DOHH2 (cell line): ENCODE measurements at regions not wholly inside any gene's neighbourhood (a gene's known extent, or its start where the extent isn't known, plus 50 kb on each side); places are given as distances from the start of the nearest gene placed in this dataset.

Experiments
- H3F3A ChIP-seq: fragments of 200-600 bp; sonication (generic), shearing (Covaris generic); 2 replicates; pipeline ENCODE4 v1.6.0; 2016; ENCODE audit warnings: antibody characterized with exemption, mild to moderate bottlenecking; ENCODE audit not compliant: control insufficient read depth, insufficient read depth
- H3K27ac ChIP-seq: fragments of 200-600 bp; sonication (generic); 2 replicates; pipeline ENCODE4 v1.5.1; 2014; ENCODE audit warnings: low read depth, mild to moderate bottlenecking, low read length, moderate library complexity
- H3K27me3 ChIP-seq: fragments of 200-600 bp; sonication (generic); 2 replicates; pipeline ENCODE4 v1.6.1; 2014; ENCODE audit warnings: mild to moderate bottlenecking, low read length, mixed read lengths; ENCODE audit not compliant: control insufficient read depth
- H3K36me3 ChIP-seq: fragments of 200-600 bp; sonication (generic); 2 replicates; pipeline ENCODE4 v1.6.1; 2014; ENCODE audit warnings: mild to moderate bottlenecking, low read length, moderate library complexity, mixed read lengths; ENCODE audit not compliant: control insufficient read depth
- H3K4me1 ChIP-seq: fragments of 200-600 bp; sonication (generic); 2 replicates; pipeline ENCODE4 v1.6.1; 2014; ENCODE audit warnings: mild to moderate bottlenecking, low read length, mixed read lengths; ENCODE audit not compliant: control insufficient read depth
- H3K4me2 ChIP-seq: fragments of 200-600 bp; sonication (generic); 2 replicates; pipeline ENCODE4 v1.6.0; 2014; ENCODE audit warnings: mild to moderate bottlenecking, low read length, moderate library complexity
- H3K4me3 ChIP-seq: fragments of 200-600 bp; sonication (generic); 2 replicates; pipeline ENCODE4 v1.5.1; 2014; ENCODE audit warnings: mild to moderate bottlenecking, low read length, mixed read lengths
- H3K79me2 ChIP-seq: fragments of 200-600 bp; sonication (generic); 2 replicates; pipeline ENCODE4 v1.6.1; 2014; ENCODE audit warnings: mild to moderate bottlenecking, low read length, mixed read lengths; ENCODE audit not compliant: control insufficient read depth
- H3K9me2 ChIP-seq: fragments of 200-600 bp; sonication (generic); replicated peaks from 2 replicates; pipeline ENCODE4 v1.6.1; 2014; ENCODE audit warnings: mild to moderate bottlenecking, low read length, mixed read lengths; ENCODE audit not compliant: control insufficient read depth
- H3K9me3 ChIP-seq: fragments of 200-600 bp; sonication (generic); 2 replicates; pipeline ENCODE4 v1.6.1; 2014; ENCODE audit warnings: antibody characterized with exemption, low read length, mixed read lengths; ENCODE audit not compliant: control insufficient read depth, insufficient read depth
- H4K20me1 ChIP-seq: fragments of 200-600 bp; sonication (generic); 2 replicates; pipeline ENCODE4 v1.6.0; 2014; ENCODE audit warnings: low read depth, mild to moderate bottlenecking, antibody characterized with exemption, low read length, moderate library complexity; ENCODE audit not compliant: control insufficient read depth, insufficient read depth
- EZH2phosphoT487 ChIP-seq: fragments of 200-600 bp; sonication (generic); IDR thresholded peaks from 2 replicates; pipeline ENCODE4 v1.6.1; 2017; ENCODE audit warnings: borderline replicate concordance, mild to moderate bottlenecking, antibody characterized with exemption, low read length, moderate library complexity, mixed read lengths
- TF ChIP-seq, protein P1 (sequence below): fragments of 200-600 bp; sonication (generic); IDR thresholded peaks from one replicate; pipeline ENCODE4 v1.5.1; 2014; ENCODE audit warnings: antibody characterized with exemption, mild to moderate bottlenecking, low read depth, low read length; ENCODE audit not compliant: poor library complexity, severe bottlenecking

- no peaks in the 10 kb centered on the region for H4K20me1 ChIP-seq
- H3K9me3 ChIP-seq: no peaks in the 10 kb centered on the region
- no peak overlapping the region for H3K4me2 ChIP-seq
- TF ChIP-seq, protein P1, sequence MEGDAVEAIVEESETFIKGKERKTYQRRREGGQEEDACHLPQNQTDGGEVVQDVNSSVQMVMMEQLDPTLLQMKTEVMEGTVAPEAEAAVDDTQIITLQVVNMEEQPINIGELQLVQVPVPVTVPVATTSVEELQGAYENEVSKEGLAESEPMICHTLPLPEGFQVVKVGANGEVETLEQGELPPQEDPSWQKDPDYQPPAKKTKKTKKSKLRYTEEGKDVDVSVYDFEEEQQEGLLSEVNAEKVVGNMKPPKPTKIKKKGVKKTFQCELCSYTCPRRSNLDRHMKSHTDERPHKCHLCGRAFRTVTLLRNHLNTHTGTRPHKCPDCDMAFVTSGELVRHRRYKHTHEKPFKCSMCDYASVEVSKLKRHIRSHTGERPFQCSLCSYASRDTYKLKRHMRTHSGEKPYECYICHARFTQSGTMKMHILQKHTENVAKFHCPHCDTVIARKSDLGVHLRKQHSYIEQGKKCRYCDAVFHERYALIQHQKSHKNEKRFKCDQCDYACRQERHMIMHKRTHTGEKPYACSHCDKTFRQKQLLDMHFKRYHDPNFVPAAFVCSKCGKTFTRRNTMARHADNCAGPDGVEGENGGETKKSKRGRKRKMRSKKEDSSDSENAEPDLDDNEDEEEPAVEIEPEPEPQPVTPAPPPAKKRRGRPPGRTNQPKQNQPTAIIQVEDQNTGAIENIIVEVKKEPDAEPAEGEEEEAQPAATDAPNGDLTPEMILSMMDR: peak; percentile 13
- no peak for TF ChIP-seq EZH2phosphoT487
- H3K79me2 ChIP-seq: no peaks in the 10 kb centered on the region
- H3K27ac ChIP-seq: no peak overlapping the region
- H3K9me2 ChIP-seq: no peaks in the 10 kb centered on the region
- H3K36me3 ChIP-seq: no peaks in the 10 kb centered on the region
- no peaks in the 10 kb centered on the region for H3K27me3 ChIP-seq
- H3K4me3 ChIP-seq: no peak overlapping the region
- H3K4me1 ChIP-seq: no peaks in the 10 kb centered on the region
- no peaks in the 10 kb centered on the region for H3F3A ChIP-seq
Measured at GRCh38 chr10:2978111-2978510, 89.2 kb upstream of the PFKP start.

DNA sequence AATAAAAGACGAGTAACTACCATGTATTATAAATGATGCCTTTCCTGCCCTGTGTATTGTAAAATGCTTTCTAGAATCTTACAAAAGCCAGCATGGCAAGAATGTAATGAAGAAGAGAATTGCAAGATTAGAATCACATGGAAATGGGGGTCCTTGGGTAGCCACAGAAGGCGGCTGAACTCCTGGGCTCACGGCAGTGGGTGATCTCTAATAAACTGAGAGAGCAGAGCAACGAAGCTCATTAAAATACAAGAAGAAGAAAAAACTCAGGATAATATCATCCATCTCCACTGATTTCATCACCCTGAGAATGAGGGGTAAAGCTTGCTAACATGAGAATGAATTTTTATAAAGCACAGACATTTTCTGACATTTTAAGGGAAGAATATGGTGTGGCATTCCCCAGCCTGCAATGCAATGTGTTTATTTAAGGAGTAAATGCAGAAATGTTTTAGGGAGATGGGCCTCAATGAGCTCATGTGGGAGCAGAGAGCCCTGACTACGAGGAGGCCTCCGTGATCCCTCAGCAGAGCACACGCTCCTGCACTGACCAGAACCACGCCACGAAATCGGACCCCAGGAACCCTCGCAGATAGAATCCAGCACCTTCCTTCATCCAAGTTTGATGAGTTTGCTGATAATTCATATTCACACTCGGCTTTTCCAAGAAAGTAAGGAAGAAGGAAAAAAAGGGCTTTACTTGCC lies 92.7 kb upstream of the PFKP start:
- Histone ChIP-seq H3K9me2 (no peaks in the 10 kb centered on the region), H3K27ac (no peak overlapping the region), H3F3A (no peaks in the 10 kb centered on the region), H4K20me1 (no peaks in the 10 kb centered on the region), H3K4me2 (no peak overlapping the region), H3K4me3 (no peak overlapping the region), H3K79me2 (no peaks in the 10 kb centered on the region), H3K4me1 (no peaks in the 10 kb centered on the region), H3K9me3 (no peaks in the 10 kb centered on the region), H3K36me3 (no peaks in the 10 kb centered on the region), H3K27me3 (no peaks in the 10 kb centered on the region)
- TF ChIP-seq EZH2phosphoT487: no peak
- TF ChIP-seq, protein P1: no peak

GRCh38 chr10:2974083-2974482 lies 93.3 kb upstream of the PFKP start:
- Histone ChIP-seq H3K4me2 (no peak overlapping the region), H3K4me3 (no peak overlapping the region), H3K27ac (no peak overlapping the region), H3K27me3 (no peaks in the 10 kb centered on the region), H3K36me3 (no peaks in the 10 kb centered on the region), H3K9me3 (no peaks in the 10 kb centered on the region), H3K9me2 (no peaks in the 10 kb centered on the region), H3F3A (no peaks in the 10 kb centered on the region), H3K4me1 (no peaks in the 10 kb centered on the region), H4K20me1 (no peaks in the 10 kb centered on the region), H3K79me2 (no peaks in the 10 kb centered on the region)
- no peak for TF ChIP-seq EZH2phosphoT487
- TF ChIP-seq, protein P1: no peak

- Histone ChIP-seq H3F3A (no peaks in the 10 kb centered on the region), H3K9me3 (no peaks in the 10 kb centered on the region), H3K4me1 (no peaks in the 10 kb centered on the region), H3K27ac (no peak overlapping the region), H3K79me2 (no peaks in the 10 kb centered on the region), H3K9me2 (no peaks in the 10 kb centered on the region), H3K27me3 (no peaks in the 10 kb centered on the region), H3K4me3 (no peak overlapping the region), H3K36me3 (no peaks in the 10 kb centered on the region), H4K20me1 (no peaks in the 10 kb centered on the region), H3K4me2 (no peak overlapping the region)
- no peak for TF ChIP-seq EZH2phosphoT487
- TF ChIP-seq, protein P1: no peak
Measured at GRCh38 chr10:2972810-2973209, 94.5 kb upstream of the PFKP start.
